WTC11 (cell line): ENCODE measurements at regions not wholly inside any gene's neighbourhood (a gene's known extent, or its start where the extent isn't known, plus 50 kb on each side); places are given as distances from the start of the nearest gene placed in this dataset.

Experiments
- ATAC-seq: fragments of 200-7000 bp; cut with Tn5 transposase; 2 replicates; pipeline ENCODE4 v1.10.0; 2021; ENCODE audit warnings: mild to moderate bottlenecking, moderate library complexity
- CTCF ChIA-PET: fragments of 300-600 bp; sonication (Branson Sonifier 250); formaldehyde crosslinking; loops from one replicate; lab custom pipeline; 2021; ENCODE audit warnings: antibody characterized with exemption; lab: Charles Lee
- POLR2A ChIA-PET: fragments of 350-600 bp; sonication (Branson Sonifier 250); formaldehyde crosslinking; loops from one replicate; lab custom pipeline; 2021; ENCODE audit warnings: antibody characterized with exemption; lab: Charles Lee
- DNase-seq: peaks from one replicate; pipeline ENCODE4 v3.0.0; 2021; ENCODE audit warnings: low spot score
- H3K27ac Mint-ChIP-seq: 2 replicates; pipeline ENCODE4 v1.8.0; 2021; ENCODE audit warnings: mixed read lengths
- H3K27me3 Mint-ChIP-seq: 2 replicates; pipeline ENCODE4 v1.8.0; 2021; ENCODE audit warnings: low read depth, mild to moderate bottlenecking, moderate library complexity, mixed read lengths
- H3K36me3 Mint-ChIP-seq: 2 replicates; pipeline ENCODE4 v1.8.0; 2021; ENCODE audit warnings: mixed read lengths
- H3K4me1 Mint-ChIP-seq: 2 replicates; pipeline ENCODE4 v1.8.0; 2022; ENCODE audit warnings: mixed read lengths
- H3K4me3 Mint-ChIP-seq: 2 replicates; pipeline ENCODE4 v1.8.0; 2021; ENCODE audit warnings: mild to moderate bottlenecking, moderate library complexity, mixed read lengths
- H3K9me3 Mint-ChIP-seq: 2 replicates; pipeline ENCODE4 v1.8.0; 2021; ENCODE audit warnings: mixed read lengths
- CREM ChIP-seq: sonication (generic); formaldehyde crosslinking; IDR thresholded peaks from 2 replicates; pipeline ENCODE4 v1.8.1; 2022; ENCODE audit warnings: mild to moderate bottlenecking, missing genetic modification reagents, moderate library complexity
- E2F1 ChIP-seq: sonication (generic); formaldehyde crosslinking; IDR thresholded peaks from 2 replicates; pipeline ENCODE4 v1.8.0; 2022; ENCODE audit warnings: mild to moderate bottlenecking, missing genetic modification reagents
- ELF4 ChIP-seq: sonication (generic); formaldehyde crosslinking; IDR thresholded peaks from 2 replicates; pipeline ENCODE4 v1.8.1; 2022; ENCODE audit warnings: low read depth, mild to moderate bottlenecking, moderate library complexity, missing genetic modification reagents
- ETV6 ChIP-seq: sonication (generic); formaldehyde crosslinking; IDR thresholded peaks from 2 replicates; pipeline ENCODE4 v1.8.1; 2022; ENCODE audit warnings: mild to moderate bottlenecking, missing genetic modification reagents
- HMGA2 ChIP-seq: fragments of 250-450 bp; sonication (Bioruptor Pico); IDR thresholded peaks from 2 replicates; pipeline ENCODE4 v1.4.0; 2021; ENCODE audit warnings: mild to moderate bottlenecking, moderate library complexity
- JUN ChIP-seq: sonication (generic); formaldehyde crosslinking; IDR thresholded peaks from 2 replicates; pipeline ENCODE4 v1.8.0; 2023; ENCODE audit warnings: mild to moderate bottlenecking, missing genetic modification reagents
- NFE2L1 ChIP-seq: sonication (generic); formaldehyde crosslinking; IDR thresholded peaks from 2 replicates; pipeline ENCODE4 v1.8.1; 2023; ENCODE audit warnings: missing genetic modification reagents
- NR1H2 ChIP-seq: sonication (generic); formaldehyde crosslinking; IDR thresholded peaks from 2 replicates; pipeline ENCODE4 v1.9.0; 2021; ENCODE audit warnings: mild to moderate bottlenecking, moderate library complexity, missing genetic modification reagents
- PRRX2 ChIP-seq: fragments of 250-450 bp; sonication (Bioruptor Pico); IDR thresholded peaks from 2 replicates; pipeline ENCODE4 v1.8.0; 2021; ENCODE audit warnings: mild to moderate bottlenecking
- SOX15 ChIP-seq: fragments of 250-450 bp; sonication (Bioruptor Pico); IDR thresholded peaks from 2 replicates; pipeline ENCODE4 v1.9.0; 2021; ENCODE audit warnings: mild to moderate bottlenecking
- USF1 ChIP-seq: sonication (generic); formaldehyde crosslinking; IDR thresholded peaks from 2 replicates; pipeline ENCODE4 v1.8.0; 2022; ENCODE audit warnings: mild to moderate bottlenecking, missing genetic modification reagents
- USF2 ChIP-seq: sonication (generic); formaldehyde crosslinking; IDR thresholded peaks from 2 replicates; pipeline ENCODE4 v1.8.1; 2023; ENCODE audit warnings: mild to moderate bottlenecking, missing genetic modification reagents, moderate library complexity
- ZBTB43 ChIP-seq: sonication (generic); formaldehyde crosslinking; IDR thresholded peaks from 2 replicates; pipeline ENCODE4 v1.8.1; 2023; ENCODE audit warnings: mild to moderate bottlenecking, missing genetic modification reagents
- ZMAT4 ChIP-seq: fragments of 250-450 bp; sonication (Bioruptor Pico); IDR thresholded peaks from 2 replicates; pipeline ENCODE4 v1.9.0; 2021; ENCODE audit warnings: mild to moderate bottlenecking
- ZNF396 ChIP-seq: fragments of 250-450 bp; sonication (Bioruptor Pico); IDR thresholded peaks from 2 replicates; pipeline ENCODE4 v1.8.0; 2021; ENCODE audit warnings: mild to moderate bottlenecking, moderate library complexity, borderline replicate concordance
- TF ChIP-seq, protein P1 (sequence below): fragments of 250-450 bp; sonication (Bioruptor Pico); conservative IDR thresholded peaks from 2 replicates; pipeline ENCODE4 v1.9.0; 2021; ENCODE audit warnings: mild to moderate bottlenecking
- TF ChIP-seq, protein P2 (sequence below): sonication (generic); formaldehyde crosslinking; IDR thresholded peaks from 2 replicates; pipeline ENCODE4 v1.8.1; 2022; ENCODE audit warnings: mild to moderate bottlenecking, moderate library complexity, missing genetic modification reagents
- TF ChIP-seq, protein P3 (sequence below): sonication (generic); formaldehyde crosslinking; conservative IDR thresholded peaks from 2 replicates; pipeline ENCODE4 v1.8.1; 2023; ENCODE audit warnings: mild to moderate bottlenecking, low read depth, missing genetic modification reagents, moderate library complexity

DNA sequence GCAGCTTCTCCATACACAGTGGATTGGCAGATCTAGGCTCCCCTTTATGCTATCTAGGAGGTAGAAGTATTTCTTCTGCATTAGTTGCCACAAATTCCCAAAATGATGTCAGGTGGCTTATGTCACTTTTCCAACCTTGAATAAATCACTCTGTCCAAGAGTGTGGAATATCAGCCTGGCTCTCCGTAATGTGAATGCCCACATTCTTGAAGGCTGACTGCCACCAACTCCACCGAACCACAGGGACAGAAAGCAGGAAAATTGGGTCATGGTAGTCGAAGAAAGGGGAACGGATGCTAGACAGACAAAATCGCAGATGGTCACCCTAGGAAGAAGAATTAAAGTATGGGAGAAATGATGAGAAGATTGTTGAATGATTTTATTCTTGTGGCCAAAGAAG is 624.9 kb upstream of the CDH2 start:
- Mint-ChIP-seq H3K36me3 (no peaks in the 10 kb centered on the region), H3K4me1 (peaks cover 9% of the 10 kb centered on the region; the same call in 1 of the 2 replicates), H3K27ac (no peak overlapping the region), H3K4me3 (no peak overlapping the region), H3K27me3 (no peaks in the 10 kb centered on the region), H3K9me3 (no peaks in the 10 kb centered on the region)
- ATAC-seq, result no peak
- DNase-seq, result no peak
- TF ChIP-seq ELF4 (CRISPR knock-in tag), result no peak
- TF ChIP-seq USF2, result no peak
- no peak for TF ChIP-seq USF1 (CRISPR knock-in tag)
- TF ChIP-seq NR1H2 (CRISPR knock-in tag), result no peak
- no peak for TF ChIP-seq ZNF396 (CRISPR knock-in tag)
- no peak for TF ChIP-seq NFE2L1
- TF ChIP-seq, protein P1, sequence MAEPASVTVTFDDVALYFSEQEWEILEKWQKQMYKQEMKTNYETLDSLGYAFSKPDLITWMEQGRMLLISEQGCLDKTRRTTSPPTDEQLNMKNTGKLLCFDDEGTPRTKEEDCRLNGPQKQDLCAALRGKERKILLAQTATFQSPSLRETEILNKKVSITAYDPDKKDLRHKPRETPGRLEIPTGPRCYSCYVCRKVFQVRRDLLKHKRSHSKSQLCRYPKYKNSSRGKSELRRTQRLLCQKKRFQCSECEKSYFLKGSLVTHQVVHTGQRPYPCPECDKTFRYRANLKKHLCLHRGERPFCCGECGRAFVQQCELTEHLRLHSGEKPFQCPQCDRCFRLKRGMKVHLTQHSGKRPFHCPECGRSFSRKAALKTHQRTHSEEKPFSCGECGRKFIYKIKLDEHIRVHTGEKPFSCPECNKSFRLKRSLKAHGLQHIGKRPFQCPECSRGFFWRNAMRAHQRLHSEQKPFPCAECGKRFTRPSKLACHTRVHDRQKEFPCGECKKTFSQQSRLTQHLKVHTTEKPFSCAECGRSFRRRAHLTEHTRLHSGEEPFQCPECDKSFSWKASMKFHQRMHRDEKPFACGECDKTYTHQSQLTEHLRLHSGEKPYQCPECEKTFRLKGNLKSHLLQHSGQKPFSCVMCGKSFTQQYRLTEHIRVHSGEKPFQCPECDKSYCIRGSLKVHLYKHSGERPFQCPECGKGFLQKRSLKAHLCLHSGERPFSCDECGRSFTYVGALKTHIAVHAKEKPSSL (CRISPR knock-in tag), result no peak
- no peak for TF ChIP-seq JUN (CRISPR knock-in tag)
- TF ChIP-seq, protein P2, sequence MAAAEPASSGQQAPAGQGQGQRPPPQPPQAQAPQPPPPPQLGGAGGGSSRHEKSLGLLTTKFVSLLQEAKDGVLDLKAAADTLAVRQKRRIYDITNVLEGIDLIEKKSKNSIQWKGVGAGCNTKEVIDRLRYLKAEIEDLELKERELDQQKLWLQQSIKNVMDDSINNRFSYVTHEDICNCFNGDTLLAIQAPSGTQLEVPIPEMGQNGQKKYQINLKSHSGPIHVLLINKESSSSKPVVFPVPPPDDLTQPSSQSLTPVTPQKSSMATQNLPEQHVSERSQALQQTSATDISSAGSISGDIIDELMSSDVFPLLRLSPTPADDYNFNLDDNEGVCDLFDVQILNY (CRISPR knock-in tag), result no peak
- no peak for TF ChIP-seq ZBTB43 (CRISPR knock-in tag)
- TF ChIP-seq, protein P3, sequence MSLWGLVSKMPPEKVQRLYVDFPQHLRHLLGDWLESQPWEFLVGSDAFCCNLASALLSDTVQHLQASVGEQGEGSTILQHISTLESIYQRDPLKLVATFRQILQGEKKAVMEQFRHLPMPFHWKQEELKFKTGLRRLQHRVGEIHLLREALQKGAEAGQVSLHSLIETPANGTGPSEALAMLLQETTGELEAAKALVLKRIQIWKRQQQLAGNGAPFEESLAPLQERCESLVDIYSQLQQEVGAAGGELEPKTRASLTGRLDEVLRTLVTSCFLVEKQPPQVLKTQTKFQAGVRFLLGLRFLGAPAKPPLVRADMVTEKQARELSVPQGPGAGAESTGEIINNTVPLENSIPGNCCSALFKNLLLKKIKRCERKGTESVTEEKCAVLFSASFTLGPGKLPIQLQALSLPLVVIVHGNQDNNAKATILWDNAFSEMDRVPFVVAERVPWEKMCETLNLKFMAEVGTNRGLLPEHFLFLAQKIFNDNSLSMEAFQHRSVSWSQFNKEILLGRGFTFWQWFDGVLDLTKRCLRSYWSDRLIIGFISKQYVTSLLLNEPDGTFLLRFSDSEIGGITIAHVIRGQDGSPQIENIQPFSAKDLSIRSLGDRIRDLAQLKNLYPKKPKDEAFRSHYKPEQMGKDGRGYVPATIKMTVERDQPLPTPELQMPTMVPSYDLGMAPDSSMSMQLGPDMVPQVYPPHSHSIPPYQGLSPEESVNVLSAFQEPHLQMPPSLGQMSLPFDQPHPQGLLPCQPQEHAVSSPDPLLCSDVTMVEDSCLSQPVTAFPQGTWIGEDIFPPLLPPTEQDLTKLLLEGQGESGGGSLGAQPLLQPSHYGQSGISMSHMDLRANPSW, result no peak
- no peak for TF ChIP-seq SOX15
- ChIA-PET POLR2A (no interaction called here), CTCF (no interaction called here)

DNA sequence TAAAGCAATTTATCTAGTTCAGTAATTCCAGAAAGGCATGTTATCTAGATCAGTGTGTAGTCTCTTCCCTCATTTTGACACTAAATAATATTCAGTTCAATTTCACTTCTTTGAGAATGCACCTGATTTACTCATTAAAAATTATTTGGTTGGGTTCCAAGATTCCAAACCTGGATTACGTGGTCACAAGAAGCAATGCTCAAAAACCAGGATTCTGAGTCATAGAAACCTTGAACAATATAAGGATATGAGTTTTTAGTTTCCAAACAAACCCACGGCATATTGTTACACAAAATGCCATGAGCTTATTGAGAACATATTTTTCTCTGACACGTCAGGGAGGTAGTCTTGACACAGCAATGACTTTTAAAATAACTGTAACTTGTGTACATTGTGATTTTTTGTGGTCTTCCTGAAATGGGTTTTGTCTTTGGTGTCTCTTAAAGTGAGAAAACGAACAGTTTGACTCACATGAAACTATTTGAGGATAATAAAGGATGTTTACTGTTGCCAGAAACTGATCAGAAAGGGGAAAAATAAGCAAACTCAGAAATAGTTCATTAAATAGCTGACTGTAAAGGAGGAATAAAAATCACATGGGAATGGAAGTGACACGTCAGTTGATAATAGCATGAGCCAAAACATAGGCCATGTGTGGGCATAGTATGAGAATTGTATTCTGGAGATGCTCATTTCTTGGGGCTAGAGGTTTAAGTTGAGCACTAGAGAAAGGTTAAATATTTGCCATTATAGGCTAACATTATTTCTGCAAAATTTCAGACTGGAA is 617.7 kb upstream of the CDH2 start:
- no peaks in the 10 kb centered on the region for H3K36me3 Mint-ChIP-seq
- ATAC-seq (no peak), DNase-seq (no peak)
- no peak overlapping the region for H3K27ac Mint-ChIP-seq
- H3K4me1 Mint-ChIP-seq, result peaks cover 9% of the 10 kb centered on the region
- H3K9me3 Mint-ChIP-seq, result no peaks in the 10 kb centered on the region
- ChIA-PET POLR2A (interaction anchor here (0.6 kb wide), 1 partner anchor 26 kb away, joined by 4 read pairs; no protein-coding TSS in a partner anchor), CTCF (no interaction called here)
- no peak overlapping the region for H3K4me3 Mint-ChIP-seq
- no peaks in the 10 kb centered on the region for H3K27me3 Mint-ChIP-seq
- TF ChIP-seq CREM (CRISPR knock-in tag), result no peak
- TF ChIP-seq HMGA2 (CRISPR knock-in tag), result no peak
- TF ChIP-seq PRRX2 (CRISPR knock-in tag), result no peak
- TF ChIP-seq, protein P3, result no peak
- TF ChIP-seq, protein P2 (CRISPR knock-in tag), result no peak
- TF ChIP-seq ZMAT4 (CRISPR knock-in tag), result no peak
- no peak for TF ChIP-seq E2F1
- no peak for TF ChIP-seq ZBTB43 (CRISPR knock-in tag)
- no peak for TF ChIP-seq ETV6
